H9 (cell line): ENCODE measurements at regions not wholly inside any gene's neighbourhood (a gene's known extent, or its start where the extent isn't known, plus 50 kb on each side); places are given as distances from the start of the nearest gene placed in this dataset.

Experiments
- DNase-seq: peaks from one replicate; pipeline ENCODE4 v3.0.0-alpha.2; 2017
- H2AFZ ChIP-seq: one replicate; pipeline ENCODE4 v1.6.1; 2013; ENCODE audit warnings: mild to moderate bottlenecking, low read length, control low read depth, moderate library complexity
- H2AK5ac ChIP-seq: 2 replicates; pipeline ENCODE4 v1.6.1; 2013; ENCODE audit warnings: low read length, control low read depth, mixed read lengths; ENCODE audit not compliant: insufficient read length
- H2BK120ac ChIP-seq: one replicate; pipeline ENCODE4 v1.6.1; 2013; ENCODE audit warnings: low read depth, mild to moderate bottlenecking, low read length, control low read depth, inconsistent platforms; ENCODE audit not compliant: poor library complexity, severe bottlenecking
- H2BK12ac ChIP-seq: 2 replicates; pipeline ENCODE4 v1.6.1; 2013; ENCODE audit warnings: low read length, control low read depth, mixed read lengths, low read depth; ENCODE audit not compliant: insufficient read length
- H2BK15ac ChIP-seq: 2 replicates; pipeline ENCODE4 v1.6.1; 2013; ENCODE audit warnings: low read depth, low read length, control low read depth
- H2BK20ac ChIP-seq: one replicate; pipeline ENCODE4 v1.6.1; 2013; ENCODE audit warnings: low read depth, mild to moderate bottlenecking, low read length, control low read depth, inconsistent platforms; ENCODE audit not compliant: poor library complexity, severe bottlenecking
- H2BK5ac ChIP-seq: 2 replicates; pipeline ENCODE4 v1.6.1; 2013; ENCODE audit warnings: low read length, control low read depth, mixed read lengths; ENCODE audit not compliant: insufficient read length
- H3K14ac ChIP-seq: 2 replicates; pipeline ENCODE4 v1.6.1; 2013; ENCODE audit warnings: low read length, control low read depth; ENCODE audit not compliant: insufficient read depth
- H3K18ac ChIP-seq: 2 replicates; pipeline ENCODE4 v1.6.1; 2013; ENCODE audit warnings: low read depth, mild to moderate bottlenecking, mixed read lengths, low read length, control low read depth; ENCODE audit not compliant: insufficient read length
- H3K23ac ChIP-seq: 2 replicates; pipeline ENCODE4 v1.6.1; 2013; ENCODE audit warnings: low read length, control low read depth, mixed read lengths, low read depth; ENCODE audit not compliant: insufficient read length
- H3K23me2 ChIP-seq: 2 replicates; pipeline ENCODE4 v1.6.1; 2013; ENCODE audit warnings: low read depth, mild to moderate bottlenecking, mixed read lengths, low read length, control low read depth; ENCODE audit not compliant: insufficient read length, poor library complexity, severe bottlenecking
- H3K27ac ChIP-seq: 2 replicates; pipeline ENCODE4 v1.5.1; 2013; ENCODE audit warnings: low read length, control low read depth, mixed read lengths, low read depth; ENCODE audit not compliant: insufficient read length
- H3K27me3 ChIP-seq: 2 replicates; pipeline ENCODE4 v1.6.1; 2013; ENCODE audit warnings: low read length, control low read depth, inconsistent platforms; ENCODE audit not compliant: insufficient read depth
- H3K4ac ChIP-seq: 2 replicates; pipeline ENCODE4 v1.6.1; 2013; ENCODE audit warnings: low read depth, mild to moderate bottlenecking, control low read depth, inconsistent platforms, low read length, moderate library complexity
- H3K4me1 ChIP-seq: 2 replicates; pipeline ENCODE4 v1.6.1; 2013; ENCODE audit warnings: low read length, control low read depth, inconsistent platforms; ENCODE audit not compliant: insufficient read depth
- H3K4me2 ChIP-seq: 2 replicates; pipeline ENCODE4 v1.6.1; 2013; ENCODE audit warnings: low read length, control low read depth, mixed read lengths; ENCODE audit not compliant: insufficient read length, insufficient read depth
- H3K56ac ChIP-seq: 2 replicates; pipeline ENCODE4 v1.6.1; 2013; ENCODE audit warnings: low read depth, mild to moderate bottlenecking, mixed read lengths, low read length, control low read depth; ENCODE audit not compliant: insufficient read length
- H3K79me1 ChIP-seq: 2 replicates; pipeline ENCODE4 v1.6.1; 2013; ENCODE audit warnings: low read depth, mild to moderate bottlenecking, moderate library complexity, low read length, control low read depth, inconsistent platforms; ENCODE audit not compliant: insufficient read depth, poor library complexity, severe bottlenecking
- H3K79me2 ChIP-seq: 2 replicates; pipeline ENCODE4 v1.6.1; 2013; ENCODE audit warnings: low read length, control low read depth, inconsistent platforms; ENCODE audit not compliant: insufficient read depth
- H3K9ac ChIP-seq: 2 replicates; pipeline ENCODE4 v1.6.1; 2013; ENCODE audit warnings: low read length, control low read depth, mixed read lengths; ENCODE audit not compliant: insufficient read length; ENCODE audit errors: extremely low read depth
- H3K9me3 ChIP-seq: one replicate; pipeline ENCODE4 v1.6.1; 2013; ENCODE audit warnings: low read depth, low read length, inconsistent platforms; ENCODE audit not compliant: control insufficient read depth
- H3T11ph ChIP-seq: one replicate; pipeline ENCODE4 v1.6.1; 2013; ENCODE audit warnings: mild to moderate bottlenecking, low read length, control low read depth, inconsistent platforms
- H4K20me1 ChIP-seq: one replicate; pipeline ENCODE4 v1.6.1; 2013; ENCODE audit not compliant: control insufficient read depth, insufficient read length, insufficient read depth
- H4K5ac ChIP-seq: 2 replicates; pipeline ENCODE4 v1.6.1; 2013; ENCODE audit warnings: low read depth, mild to moderate bottlenecking, mixed read lengths, low read length, control low read depth; ENCODE audit not compliant: insufficient read length
- H4K8ac ChIP-seq: replicated peaks from 2 replicates; pipeline ENCODE4 v1.6.1; 2013; ENCODE audit warnings: low read length, control low read depth, mixed read lengths, low read depth; ENCODE audit not compliant: insufficient read length
- H4K91ac ChIP-seq: 2 replicates; pipeline ENCODE4 v1.6.1; 2013; ENCODE audit warnings: low read depth, mild to moderate bottlenecking, moderate library complexity, mixed read lengths, low read length, control low read depth; ENCODE audit not compliant: insufficient read length
- H3K27ac Mint-ChIP-seq, 3 experiments: 2 replicates in 2 of 3; 3 replicates in 1 of 3; pipeline ENCODE4 v1.8.0; 2020 to 2021; ENCODE audit warnings: mixed read lengths in 3 of 3, mild to moderate bottlenecking in 1 of 3, moderate library complexity in 1 of 3
- H3K27me3 Mint-ChIP-seq: 2 replicates; pipeline ENCODE4 v1.8.0; 2021; ENCODE audit warnings: low read depth, mild to moderate bottlenecking, moderate library complexity, mixed read lengths
- H3K36me3 Mint-ChIP-seq, 3 experiments: 2 replicates in 2 of 3; 3 replicates in 1 of 3; pipeline ENCODE4 v1.8.0; 2020 to 2021; ENCODE audit warnings: low read depth in 3 of 3, mixed read lengths in 3 of 3; ENCODE audit not compliant: insufficient read depth in 1 of 3
- H3K4me1 Mint-ChIP-seq, 2 experiments: 2 replicates each; pipeline ENCODE4 v1.8.0; 2020; ENCODE audit warnings: mixed read lengths in 2 of 2
- H3K4me3 Mint-ChIP-seq, 2 experiments: 2 replicates in 1 of 2; 3 replicates in 1 of 2; pipeline ENCODE4 v1.8.0; 2020 to 2021; ENCODE audit warnings: mild to moderate bottlenecking in 2 of 2, mixed read lengths in 2 of 2, moderate library complexity in 1 of 2
- H3K9me3 Mint-ChIP-seq, 2 experiments: 2 replicates in 1 of 2; 3 replicates in 1 of 2; pipeline ENCODE4 v1.8.0; 2020; ENCODE audit warnings: mild to moderate bottlenecking in 2 of 2, mixed read lengths in 2 of 2, moderate library complexity in 1 of 2
- CTCF ChIP-seq: fragments of 200-600 bp; sonication (generic); conservative IDR thresholded peaks from 3 replicates; pipeline ENCODE4 v1.8.0; 2021; ENCODE audit warnings: antibody characterized with exemption, mild to moderate bottlenecking
- WGBS: extraction: QIAGEN DNeasy Blood & Tissue Kit; methylation state at CpG from one replicate; pipeline ENCODE4 v1.1.7; 2013; ENCODE audit warnings: missing lambda C conversion rate, low lambda C conversion rate, mixed read lengths; ENCODE audit not compliant: insufficient read length; ENCODE audit errors: extremely low coverage; 5-methylcytosine and 5-hydroxymethylcytosine counted together

GRCh38 chr5:164713682-164714081, 1208.3 kb downstream of the MAT2B start:
- Histone ChIP-seq H4K5ac (no peak overlapping the region), H2AFZ (no peak overlapping the region), H3K9me3 (no peaks in the 10 kb centered on the region), H2BK15ac (no peak overlapping the region), H4K91ac (no peak overlapping the region), H3K4me1 (no peaks in the 10 kb centered on the region), H3K18ac (no peak overlapping the region), H3K4me2 (no peak overlapping the region), H2BK12ac (no peak overlapping the region), H3K4ac (no peak overlapping the region), H3K9ac (no peak overlapping the region), H4K8ac (no peak overlapping the region), H3K79me1 (no peaks in the 10 kb centered on the region), H3K79me2 (no peaks in the 10 kb centered on the region), H3K14ac (no peak overlapping the region), H2BK120ac (no peak overlapping the region), H2AK5ac (no peak overlapping the region), H2BK5ac (no peak overlapping the region), H3K23me2 (no peaks in the 10 kb centered on the region), H3K23ac (no peak overlapping the region), H3T11ph (no peak overlapping the region), H3K27me3 (no peaks in the 10 kb centered on the region), H4K20me1 (no peaks in the 10 kb centered on the region), H2BK20ac (no peak overlapping the region), H3K27ac (no peak overlapping the region), H3K56ac (no peak overlapping the region)
- H3K27me3 Mint-ChIP-seq, result no peaks in the 10 kb centered on the region
- no CpG with 5 or more reads among the region's 2 CpGs for WGBS
- H3K9me3 Mint-ChIP-seq, result no peaks in the 10 kb centered on the region; a peak in 1 of 5 replicates
- no peak overlapping the region for H3K27ac Mint-ChIP-seq
- no peaks in the 10 kb centered on the region for H3K36me3 Mint-ChIP-seq
- DNase-seq, result no peak
- no peak for TF ChIP-seq CTCF
- peaks cover 3% of the 10 kb centered on the region in 2 experiments for H3K4me1 Mint-ChIP-seq
- H3K4me3 Mint-ChIP-seq, result no peak overlapping the region
